Astrocyte (in vitro differentiated cells and primary cell): ENCODE measurements at regions not wholly inside any gene's neighbourhood (a gene's known extent, or its start where the extent isn't known, plus 50 kb on each side); places are given as distances from the start of the nearest gene placed in this dataset.

Experiments
- DNase-seq: peaks from one replicate; pipeline ENCODE4 v3.0.0-alpha.2; 2010; ENCODE audit warnings: low read depth
- FAIRE-seq: peaks from 2 replicates; lab custom pipeline; 2011; peaks lifted over from hg19 to GRCh38; lab: Jason Lieb, UNC
- H2AFZ ChIP-seq: 2 replicates; pipeline ENCODE4 v1.6.0; 2012; ENCODE audit warnings: low read depth, low read length, inconsistent platforms
- H3K27ac ChIP-seq: 2 replicates; pipeline ENCODE4 v1.5.1; 2011; ENCODE audit warnings: low read depth, low read length, inconsistent platforms
- H3K27me3 ChIP-seq: 2 replicates; pipeline ENCODE4 v1.6.0; 2011; ENCODE audit warnings: low read length, inconsistent platforms; ENCODE audit not compliant: insufficient read depth
- H3K36me3 ChIP-seq: 2 replicates; pipeline ENCODE4 v1.5.1; 2011; ENCODE audit warnings: low read length, inconsistent platforms; ENCODE audit not compliant: insufficient read depth
- H3K4me1 ChIP-seq: 2 replicates; pipeline ENCODE4 v1.5.1; 2011; ENCODE audit warnings: low read length, inconsistent platforms; ENCODE audit not compliant: insufficient read depth
- H3K4me2 ChIP-seq: 2 replicates; pipeline ENCODE4 v1.6.0; 2012; ENCODE audit warnings: low read length, inconsistent platforms
- H3K4me3 ChIP-seq: 2 replicates; pipeline ENCODE4 v1.5.1; 2011; ENCODE audit warnings: low read depth, mild to moderate bottlenecking, low read length, inconsistent platforms; ENCODE audit not compliant: insufficient read depth
- H3K79me2 ChIP-seq: 2 replicates; pipeline ENCODE4 v1.6.0; 2012; ENCODE audit warnings: mild to moderate bottlenecking, low read length, inconsistent platforms; ENCODE audit not compliant: insufficient read depth
- H3K9ac ChIP-seq: 2 replicates; pipeline ENCODE4 v1.6.0; 2012; ENCODE audit warnings: mild to moderate bottlenecking, low read length, inconsistent platforms
- H3K9me3 ChIP-seq: 2 replicates; pipeline ENCODE4 v1.5.1; 2012; ENCODE audit warnings: low read depth, mild to moderate bottlenecking, low read length, inconsistent platforms; ENCODE audit not compliant: insufficient read depth
- H4K20me1 ChIP-seq: 2 replicates; pipeline ENCODE4 v1.6.0; 2012; ENCODE audit warnings: low read length, inconsistent platforms; ENCODE audit not compliant: insufficient read depth
- H3K27ac Mint-ChIP-seq: one replicate; pipeline ENCODE4 v1.8.0; 2021; ENCODE audit warnings: mild to moderate bottlenecking, mixed read lengths; ENCODE audit not compliant: unreplicated experiment
- H3K27me3 Mint-ChIP-seq: one replicate; pipeline ENCODE4 v1.8.0; 2021; ENCODE audit warnings: low read depth, mixed read lengths; ENCODE audit not compliant: unreplicated experiment
- H3K36me3 Mint-ChIP-seq: one replicate; pipeline ENCODE4 v1.8.0; 2021; ENCODE audit warnings: low read depth, mixed read lengths; ENCODE audit not compliant: unreplicated experiment
- H3K4me1 Mint-ChIP-seq: one replicate; pipeline ENCODE4 v1.8.0; 2021; ENCODE audit warnings: low read depth, mixed read lengths; ENCODE audit not compliant: unreplicated experiment
- H3K4me3 Mint-ChIP-seq: one replicate; pipeline ENCODE4 v1.8.0; 2021; ENCODE audit warnings: mild to moderate bottlenecking, moderate library complexity, mixed read lengths; ENCODE audit not compliant: unreplicated experiment
- H3K9me3 Mint-ChIP-seq: one replicate; pipeline ENCODE4 v1.8.0; 2021; ENCODE audit warnings: mild to moderate bottlenecking, mixed read lengths; ENCODE audit not compliant: unreplicated experiment
- CTCF ChIP-seq: IDR thresholded peaks from 2 replicates; pipeline ENCODE4 v1.5.1; 2011; ENCODE audit warnings: low read depth, mild to moderate bottlenecking, inconsistent platforms, low read length, moderate library complexity; ENCODE audit not compliant: insufficient read depth
- EZH2 ChIP-seq: IDR thresholded peaks from 2 replicates; pipeline ENCODE4 v1.6.1; 2012; ENCODE audit warnings: mild to moderate bottlenecking, low read length, inconsistent platforms; ENCODE audit not compliant: insufficient read depth

- no peaks in the 10 kb centered on the region for H3K36me3 Mint-ChIP-seq
- no peak for FAIRE-seq
- no peak overlapping the region for H3K27ac Mint-ChIP-seq
- Histone ChIP-seq H3K36me3 (no peaks in the 10 kb centered on the region), H2AFZ (no peak overlapping the region), H3K9ac (no peak overlapping the region), H3K79me2 (no peaks in the 10 kb centered on the region), H3K9me3 (no peaks in the 10 kb centered on the region), H3K4me1 (no peaks in the 10 kb centered on the region), H3K27me3 (peaks cover 4% of the 10 kb centered on the region), H3K27ac (no peak overlapping the region), H3K4me3 (no peak overlapping the region), H3K4me2 (no peak overlapping the region), H4K20me1 (no peaks in the 10 kb centered on the region)
- H3K27me3 Mint-ChIP-seq = peaks cover 35% of the 10 kb centered on the region
- H3K4me3 Mint-ChIP-seq = no peak overlapping the region
- H3K4me1 Mint-ChIP-seq = no peaks in the 10 kb centered on the region
- peaks cover 17% of the 10 kb centered on the region for H3K9me3 Mint-ChIP-seq
- no peak for DNase-seq
- TF ChIP-seq EZH2 (no peak), CTCF (no peak)
Measured at GRCh38 chr10:78609976-78610375, 458.8 kb upstream of the ZMIZ1 start.

- peaks cover 58% of the 10 kb centered on the region for H3K27me3 Mint-ChIP-seq
- no peak overlapping the region for H3K27ac Mint-ChIP-seq
- H3K36me3 Mint-ChIP-seq = peaks cover 4% of the 10 kb centered on the region
- H3K36me3 ChIP-seq = no peaks in the 10 kb centered on the region
- no peak overlapping the region for H3K9ac ChIP-seq
- no peak overlapping the region for H3K27ac ChIP-seq
- peaks cover 17% of the 10 kb centered on the region for H3K9me3 Mint-ChIP-seq
- H3K79me2 ChIP-seq = no peaks in the 10 kb centered on the region
- H3K4me1 ChIP-seq = no peaks in the 10 kb centered on the region
- no peak overlapping the region for H3K4me2 ChIP-seq
- H3K4me3 Mint-ChIP-seq = no peak overlapping the region
- H3K4me3 ChIP-seq = no peak overlapping the region
- H3K9me3 ChIP-seq = no peaks in the 10 kb centered on the region
- no peaks in the 10 kb centered on the region for H4K20me1 ChIP-seq
- DNase-seq (no peak), FAIRE-seq (no peak)
- H3K27me3 ChIP-seq = peaks cover 19% of the 10 kb centered on the region
- TF ChIP-seq CTCF = no peak
- TF ChIP-seq EZH2 = no peak
- H3K4me1 Mint-ChIP-seq = no peaks in the 10 kb centered on the region
- no peak overlapping the region for H2AFZ ChIP-seq
Measured at GRCh38 chr10:78613132-78613531, 455.6 kb upstream of the ZMIZ1 start.

- FAIRE-seq (no peak), DNase-seq (no peak)
- H3K4me1 Mint-ChIP-seq = no peaks in the 10 kb centered on the region
- Histone ChIP-seq H3K27ac (no peak overlapping the region), H4K20me1 (no peaks in the 10 kb centered on the region), H2AFZ (no peak overlapping the region), H3K9me3 (no peaks in the 10 kb centered on the region), H3K9ac (no peak overlapping the region), H3K4me3 (no peak overlapping the region), H3K27me3 (peaks cover 19% of the 10 kb centered on the region), H3K79me2 (no peaks in the 10 kb centered on the region), H3K4me2 (no peak overlapping the region), H3K4me1 (no peaks in the 10 kb centered on the region), H3K36me3 (no peaks in the 10 kb centered on the region)
- TF ChIP-seq CTCF = no peak
- no peak for TF ChIP-seq EZH2
- H3K27me3 Mint-ChIP-seq = peaks cover 60% of the 10 kb centered on the region
- no peak overlapping the region for H3K27ac Mint-ChIP-seq
- peaks cover 4% of the 10 kb centered on the region for H3K36me3 Mint-ChIP-seq
- H3K9me3 Mint-ChIP-seq = peaks cover 17% of the 10 kb centered on the region
- H3K4me3 Mint-ChIP-seq = no peak overlapping the region
Measured at GRCh38 chr10:78614267-78614666, 454.5 kb upstream of the ZMIZ1 start.
